Endodermal cell (in vitro differentiated cells): ENCODE measurements at regions not wholly inside any gene's neighbourhood (a gene's known extent, or its start where the extent isn't known, plus 50 kb on each side); places are given as distances from the start of the nearest gene placed in this dataset.

Experiments used
- DNase-seq: peaks from one replicate; pipeline ENCODE4 v3.0.0-alpha.2; 2017
- H3K27ac ChIP-seq: 2 replicates; pipeline ENCODE4 v1.5.1; 2013; ENCODE audit warnings: mild to moderate bottlenecking, low read depth, low read length, moderate library complexity
- H3K27me3 ChIP-seq: 2 replicates; pipeline ENCODE4 v1.6.1; 2013; ENCODE audit warnings: mild to moderate bottlenecking, low read length, moderate library complexity; ENCODE audit not compliant: insufficient read depth, control insufficient read depth, poor library complexity, severe bottlenecking
- H3K36me3 ChIP-seq: 2 replicates; pipeline ENCODE4 v1.7.0; 2013; ENCODE audit warnings: mild to moderate bottlenecking, low read length, moderate library complexity; ENCODE audit not compliant: control insufficient read depth, insufficient read depth
- H3K4me1 ChIP-seq: one replicate; pipeline ENCODE4 v1.7.0; 2013; ENCODE audit warnings: low read length; ENCODE audit not compliant: control insufficient read depth, insufficient read depth
- H3K4me3 ChIP-seq: 2 replicates; pipeline ENCODE4 v1.5.1; 2013; ENCODE audit warnings: mild to moderate bottlenecking, low read length, moderate library complexity
- H3K9ac ChIP-seq: 2 replicates; pipeline ENCODE4 v1.6.1; 2013; ENCODE audit warnings: mild to moderate bottlenecking, low read length, moderate library complexity; ENCODE audit not compliant: poor library complexity, severe bottlenecking; ENCODE audit errors: extremely low read depth
- H3K9me3 ChIP-seq: 2 replicates; pipeline ENCODE4 v1.6.1; 2013; ENCODE audit warnings: mild to moderate bottlenecking, low read length, moderate library complexity; ENCODE audit not compliant: control insufficient read depth
- H3K27ac Mint-ChIP-seq: 2 replicates; pipeline ENCODE4 v1.8.0; 2020; ENCODE audit warnings: mixed read lengths
- H3K27me3 Mint-ChIP-seq: 2 replicates; pipeline ENCODE4 v1.8.0; 2021; ENCODE audit warnings: mild to moderate bottlenecking, mixed read lengths; ENCODE audit not compliant: insufficient read depth
- H3K36me3 Mint-ChIP-seq: 2 replicates; pipeline ENCODE4 v1.8.0; 2020; ENCODE audit warnings: low read depth, mixed read lengths
- H3K4me1 Mint-ChIP-seq: 2 replicates; pipeline ENCODE4 v1.8.0; 2020; ENCODE audit warnings: mixed read lengths
- H3K4me3 Mint-ChIP-seq: 2 replicates; pipeline ENCODE4 v1.8.0; 2020; ENCODE audit warnings: mild to moderate bottlenecking, moderate library complexity, mixed read lengths
- H3K9me3 Mint-ChIP-seq: 2 replicates; pipeline ENCODE4 v1.8.0; 2020; ENCODE audit warnings: mild to moderate bottlenecking, mixed read lengths
- CTCF ChIP-seq: fragments of 200-600 bp; sonication (generic); conservative IDR thresholded peaks from 2 replicates; pipeline ENCODE4 v1.5.0; 2021; ENCODE audit warnings: antibody characterized with exemption, mild to moderate bottlenecking
- WGBS, 2 experiments: methylation state at CpG; one replicate each; pipeline versions ENCODE4 v1.1.5 to v1.1.7; 2013; ENCODE audit warnings: missing lambda C conversion rate in 2 of 2, mixed read lengths in 1 of 2; ENCODE audit not compliant: insufficient coverage in 1 of 2, insufficient read length in 1 of 2; 5-methylcytosine and 5-hydroxymethylcytosine counted together

- H3K27ac Mint-ChIP-seq, result no peak overlapping the region
- H3K4me3 Mint-ChIP-seq, result no peak overlapping the region
- 85 to 86% methylated on average over 6 to 7 of the region's 7 CpGs for WGBS, 2 experiments
- Histone ChIP-seq H3K4me3 (no peak overlapping the region), H3K9ac (no peak overlapping the region), H3K9me3 (no peaks in the 10 kb centered on the region), H3K4me1 (peaks cover 7% of the 10 kb centered on the region), H3K27me3 (peaks cover 6% of the 10 kb centered on the region), H3K27ac (no peak overlapping the region), H3K36me3 (no peaks in the 10 kb centered on the region)
- no peaks in the 10 kb centered on the region for H3K9me3 Mint-ChIP-seq
- TF ChIP-seq CTCF, result no peak
- DNase-seq, result no peak
- H3K36me3 Mint-ChIP-seq, result no peaks in the 10 kb centered on the region
- peaks cover 2% of the 10 kb centered on the region for H3K4me1 Mint-ChIP-seq
- H3K27me3 Mint-ChIP-seq, result peaks cover 11% of the 10 kb centered on the region
Observed at GRCh38 chr11:19379465-19379864, 138.7 kb upstream of the E2F8 start.

- H3K27me3 ChIP-seq, result peaks cover 6% of the 10 kb centered on the region
- peaks cover 2% of the 10 kb centered on the region for H3K4me1 Mint-ChIP-seq
- no peak overlapping the region for H3K27ac ChIP-seq
- H3K9me3 ChIP-seq, result no peaks in the 10 kb centered on the region
- H3K4me3 Mint-ChIP-seq, result no peak overlapping the region
- no peak overlapping the region for H3K27ac Mint-ChIP-seq
- no peak for TF ChIP-seq CTCF
- 93 to 100% methylated on average over 3 to 4 of the region's 4 CpGs for WGBS, 2 experiments
- peaks cover 7% of the 10 kb centered on the region for H3K4me1 ChIP-seq
- no peak for DNase-seq
- no peak overlapping the region for H3K9ac ChIP-seq
- H3K4me3 ChIP-seq, result no peak overlapping the region
- H3K9me3 Mint-ChIP-seq, result no peaks in the 10 kb centered on the region
- H3K36me3 Mint-ChIP-seq, result no peaks in the 10 kb centered on the region
- H3K36me3 ChIP-seq, result no peaks in the 10 kb centered on the region
- peaks cover 11% of the 10 kb centered on the region for H3K27me3 Mint-ChIP-seq
Observed at GRCh38 chr11:19378814-19379213, 138.1 kb upstream of the E2F8 start.

- 93 to 98% methylated on average over 4 of the region's 4 CpGs for WGBS, 2 experiments
- no peak overlapping the region for H3K9ac ChIP-seq
- no peak for TF ChIP-seq CTCF
- Mint-ChIP-seq H3K4me1 (peaks cover 2% of the 10 kb centered on the region), H3K4me3 (no peak overlapping the region), H3K27ac (no peak overlapping the region), H3K9me3 (no peaks in the 10 kb centered on the region), H3K36me3 (no peaks in the 10 kb centered on the region), H3K27me3 (peaks cover 11% of the 10 kb centered on the region)
- H3K27me3 ChIP-seq, result peaks cover 6% of the 10 kb centered on the region
- no peak overlapping the region for H3K27ac ChIP-seq
- no peak overlapping the region for H3K4me3 ChIP-seq
- no peaks in the 10 kb centered on the region for H3K36me3 ChIP-seq
- no peak for DNase-seq
- H3K4me1 ChIP-seq, result peaks cover 7% of the 10 kb centered on the region
- no peaks in the 10 kb centered on the region for H3K9me3 ChIP-seq
Observed at GRCh38 chr11:19377881-19378280, 137.1 kb upstream of the E2F8 start.
